SK-N-MC (cell line): ENCODE measurements at regions not wholly inside any gene's neighbourhood (a gene's known extent, or its start where the extent isn't known, plus 50 kb on each side); places are given as distances from the start of the nearest gene placed in this dataset.

Source experiments
- DNase-seq: peaks from one replicate; pipeline ENCODE4 v3.0.0-alpha.2; 2011; ENCODE audit warnings: low read depth, low spot score
- H3K27ac ChIP-seq: fragments of 200-600 bp; sonication (generic); 2 replicates; pipeline ENCODE4 v1.5.1; 2016; ENCODE audit warnings: mixed run types
- H3K36me3 ChIP-seq: fragments of 200-600 bp; sonication (generic); 2 replicates; pipeline ENCODE4 v1.6.1; 2017; ENCODE audit warnings: antibody characterized with exemption, low read length, mixed read lengths; ENCODE audit not compliant: insufficient read depth
- H3K4me3 ChIP-seq: fragments of 200-600 bp; sonication (generic); 2 replicates; pipeline ENCODE4 v1.5.1; 2016
- H3K9ac ChIP-seq: fragments of 200-600 bp; sonication (generic); 2 replicates; pipeline ENCODE4 v1.8.0; 2017; ENCODE audit warnings: mixed run types, mixed read lengths; ENCODE audit not compliant: insufficient read length
- H3K9me3 ChIP-seq: fragments of 200-600 bp; sonication (generic); 2 replicates; pipeline ENCODE4 v1.6.1; 2017; ENCODE audit warnings: low read depth, mild to moderate bottlenecking, antibody characterized with exemption, low read length, moderate library complexity, mixed read lengths
- EZH2 ChIP-seq: fragments of 200-600 bp; sonication (generic); IDR thresholded peaks from one replicate; pipeline ENCODE4 v1.6.1; 2017; ENCODE audit warnings: antibody characterized with exemption
- FOXP2 ChIP-seq: optimal IDR thresholded peaks from 2 replicates; pipeline ENCODE3; 2011; ENCODE audit warnings: mild to moderate bottlenecking, moderate library complexity; ENCODE audit not compliant: insufficient read depth; ENCODE audit errors: extremely low read length, control extremely low read depth
- POLR2AphosphoS5 ChIP-seq: IDR thresholded peaks from 2 replicates; pipeline ENCODE4 v1.6.1; 2012; ENCODE audit warnings: mild to moderate bottlenecking, low read depth, low read length, borderline replicate concordance

- no peak overlapping the region for H3K9ac ChIP-seq
- no peaks in the 10 kb centered on the region for H3K36me3 ChIP-seq
- no peak for DNase-seq
- H3K4me3 ChIP-seq, result no peak overlapping the region
- no peak overlapping the region for H3K27ac ChIP-seq
- no peaks in the 10 kb centered on the region for H3K9me3 ChIP-seq
- no peak for TF ChIP-seq EZH2
- no peak for TF ChIP-seq POLR2AphosphoS5
- TF ChIP-seq FOXP2, result no peak
Observed at GRCh38 chr2:19552270-19552669, 193.8 kb upstream of the OSR1 start.

GRCh38 chr2:19550750-19551149 is 192.3 kb upstream of the OSR1 start:
- TF ChIP-seq FOXP2, result no peak
- no peak for TF ChIP-seq POLR2AphosphoS5
- no peak for TF ChIP-seq EZH2
- no peak overlapping the region for H3K4me3 ChIP-seq
- no peaks in the 10 kb centered on the region for H3K36me3 ChIP-seq
- no peak overlapping the region for H3K9ac ChIP-seq
- H3K9me3 ChIP-seq, result no peaks in the 10 kb centered on the region
- DNase-seq, result no peak
- H3K27ac ChIP-seq, result no peak overlapping the region

- Histone ChIP-seq H3K4me3 (no peak overlapping the region), H3K36me3 (no peaks in the 10 kb centered on the region), H3K27ac (no peak overlapping the region), H3K9me3 (no peaks in the 10 kb centered on the region), H3K9ac (no peak overlapping the region)
- TF ChIP-seq POLR2AphosphoS5, result no peak
- DNase-seq, result no peak
Observed at GRCh38 chr2:19549821-19550220, 191.4 kb upstream of the OSR1 start.

- H3K4me3 ChIP-seq, result no peak overlapping the region
- H3K36me3 ChIP-seq, result no peaks in the 10 kb centered on the region
- DNase-seq, result no peak
- H3K9me3 ChIP-seq, result no peaks in the 10 kb centered on the region
- no peak overlapping the region for H3K9ac ChIP-seq
- TF ChIP-seq EZH2 (no peak), POLR2AphosphoS5 (no peak), FOXP2 (no peak)
- no peak overlapping the region for H3K27ac ChIP-seq
Observed at GRCh38 chr2:19548116-19548515, 189.7 kb upstream of the OSR1 start.

- no peaks in the 10 kb centered on the region for H3K36me3 ChIP-seq
- no peak for DNase-seq
- H3K9me3 ChIP-seq, result no peaks in the 10 kb centered on the region
- TF ChIP-seq FOXP2 (no peak), EZH2 (no peak), POLR2AphosphoS5 (no peak)
- no peak overlapping the region for H3K27ac ChIP-seq
- no peak overlapping the region for H3K4me3 ChIP-seq
- H3K9ac ChIP-seq, result no peak overlapping the region
Observed at GRCh38 chr2:19547321-19547720, 188.9 kb upstream of the OSR1 start.

GRCh38 chr2:19545507-19545906 is 187.1 kb upstream of the OSR1 start:
- Histone ChIP-seq H3K36me3 (no peaks in the 10 kb centered on the region), H3K9me3 (no peaks in the 10 kb centered on the region), H3K4me3 (no peak overlapping the region), H3K27ac (no peak overlapping the region), H3K9ac (no peak overlapping the region)
- TF ChIP-seq FOXP2, result no peak
- TF ChIP-seq POLR2AphosphoS5, result no peak
- no peak for TF ChIP-seq EZH2
- no peak for DNase-seq

GRCh38 chr2:19543663-19544383 is 185.4 kb upstream of the OSR1 start:
- TF ChIP-seq FOXP2, result no peak
- no peak for TF ChIP-seq POLR2AphosphoS5
- TF ChIP-seq EZH2, result no peak
- H3K9ac ChIP-seq, result no peak overlapping the region
- H3K27ac ChIP-seq, result no peak overlapping the region
- DNase-seq, result no peak
- H3K9me3 ChIP-seq, result no peaks in the 10 kb centered on the region
- no peaks in the 10 kb centered on the region for H3K36me3 ChIP-seq
- H3K4me3 ChIP-seq, result no peak overlapping the region

GRCh38 chr2:19542796-19543662 is 184.6 kb upstream of the OSR1 start:
- no peaks in the 10 kb centered on the region for H3K36me3 ChIP-seq
- DNase-seq, result no peak
- no peak overlapping the region for H3K4me3 ChIP-seq
- H3K9me3 ChIP-seq, result no peaks in the 10 kb centered on the region
- H3K27ac ChIP-seq, result no peak overlapping the region
- no peak for TF ChIP-seq POLR2AphosphoS5
- TF ChIP-seq EZH2, result no peak
- no peak for TF ChIP-seq FOXP2
- no peak overlapping the region for H3K9ac ChIP-seq
